Liver (tissue), 3 donors: ENCODE measurements at regions not wholly inside any gene's neighbourhood (a gene's known extent, or its start where the extent isn't known, plus 50 kb on each side); places are given as distances from the start of the nearest gene placed in this dataset.

Experiments used
- EGR1 ChIP-seq, 2 donors: IDR thresholded peaks; 2 replicates each; pipeline ENCODE4 v1.6.1; 2016 to 2018; ENCODE audit warnings: antibody characterized with exemption in 2 of 2, low read depth in 2 of 2
- FOXA1 ChIP-seq: IDR thresholded peaks from 2 replicates; pipeline ENCODE4 v1.6.1; 2016; ENCODE audit warnings: antibody characterized with exemption
- GABPA ChIP-seq, 2 donors: IDR thresholded peaks in 1 of 2; conservative IDR thresholded peaks in 1 of 2; 2 replicates each; pipeline ENCODE4 v1.6.1; 2016; ENCODE audit warnings: antibody characterized with exemption in 2 of 2, mild to moderate bottlenecking in 1 of 2, moderate library complexity in 1 of 2
- HNF4G ChIP-seq: IDR thresholded peaks from 2 replicates; pipeline ENCODE4 v1.6.1; 2016; ENCODE audit warnings: antibody characterized with exemption
- JUND ChIP-seq, 2 donors: IDR thresholded peaks; 2 replicates each; pipeline ENCODE4 v1.6.1; 2016; ENCODE audit warnings: antibody characterized with exemption in 2 of 2
- RAD21 ChIP-seq, 2 donors: IDR thresholded peaks; 2 replicates each; pipeline ENCODE4 v1.6.1; 2016; ENCODE audit warnings: antibody characterized with exemption in 2 of 2, mild to moderate bottlenecking in 2 of 2
- REST ChIP-seq: IDR thresholded peaks from 2 replicates; pipeline ENCODE4 v1.6.1; 2016; ENCODE audit warnings: antibody characterized with exemption, mild to moderate bottlenecking
- SP1 ChIP-seq: IDR thresholded peaks from 2 replicates; pipeline ENCODE4 v1.6.1; 2018; ENCODE audit warnings: antibody characterized with exemption, mild to moderate bottlenecking
- TAF1 ChIP-seq: conservative IDR thresholded peaks from 2 replicates; pipeline ENCODE4 v1.6.1; 2016; ENCODE audit warnings: antibody characterized with exemption, mild to moderate bottlenecking
- YY1 ChIP-seq: IDR thresholded peaks from 2 replicates; pipeline ENCODE4 v1.6.1; 2016; ENCODE audit warnings: antibody characterized with exemption, mild to moderate bottlenecking
- TF ChIP-seq, protein P1 (sequence below): fragments of 150-350 bp; IDR thresholded peaks from 2 replicates; pipeline ENCODE4 v1.5.1; 2017; ENCODE audit warnings: improper control_type of control experiment, low read depth, low read length; ENCODE audit not compliant: missing input control
- TF ChIP-seq, protein P2 (sequence below): IDR thresholded peaks from 2 replicates; pipeline ENCODE4 v1.6.1; 2016; ENCODE audit warnings: antibody characterized with exemption
- TF ChIP-seq, protein P3 (sequence below): IDR thresholded peaks from 2 replicates; pipeline ENCODE4 v1.6.1; 2016; ENCODE audit warnings: antibody characterized with exemption
- donor health status: healthy.
- donor health status: healthy.

- TF ChIP-seq TAF1 (no peak), EGR1 (IDR thresholded peaks at IDR 0.05; ENCODE audit: low read depth in 2 of 2) (no peak), FOXA1 (no peak), JUND (IDR thresholded peaks at IDR 0.05) (no peak), SP1 (no peak), REST (no peak), RAD21 (IDR thresholded peaks at IDR 0.05) (no peak), HNF4G (no peak), YY1 (no peak), GABPA (IDR thresholded peaks at IDR 0.05 in 1 of 2, conservative IDR thresholded peaks at IDR 0.05 in 1 of 2) (no peak)
- TF ChIP-seq, protein P1, sequence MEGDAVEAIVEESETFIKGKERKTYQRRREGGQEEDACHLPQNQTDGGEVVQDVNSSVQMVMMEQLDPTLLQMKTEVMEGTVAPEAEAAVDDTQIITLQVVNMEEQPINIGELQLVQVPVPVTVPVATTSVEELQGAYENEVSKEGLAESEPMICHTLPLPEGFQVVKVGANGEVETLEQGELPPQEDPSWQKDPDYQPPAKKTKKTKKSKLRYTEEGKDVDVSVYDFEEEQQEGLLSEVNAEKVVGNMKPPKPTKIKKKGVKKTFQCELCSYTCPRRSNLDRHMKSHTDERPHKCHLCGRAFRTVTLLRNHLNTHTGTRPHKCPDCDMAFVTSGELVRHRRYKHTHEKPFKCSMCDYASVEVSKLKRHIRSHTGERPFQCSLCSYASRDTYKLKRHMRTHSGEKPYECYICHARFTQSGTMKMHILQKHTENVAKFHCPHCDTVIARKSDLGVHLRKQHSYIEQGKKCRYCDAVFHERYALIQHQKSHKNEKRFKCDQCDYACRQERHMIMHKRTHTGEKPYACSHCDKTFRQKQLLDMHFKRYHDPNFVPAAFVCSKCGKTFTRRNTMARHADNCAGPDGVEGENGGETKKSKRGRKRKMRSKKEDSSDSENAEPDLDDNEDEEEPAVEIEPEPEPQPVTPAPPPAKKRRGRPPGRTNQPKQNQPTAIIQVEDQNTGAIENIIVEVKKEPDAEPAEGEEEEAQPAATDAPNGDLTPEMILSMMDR = no peak
- TF ChIP-seq, protein P2, sequence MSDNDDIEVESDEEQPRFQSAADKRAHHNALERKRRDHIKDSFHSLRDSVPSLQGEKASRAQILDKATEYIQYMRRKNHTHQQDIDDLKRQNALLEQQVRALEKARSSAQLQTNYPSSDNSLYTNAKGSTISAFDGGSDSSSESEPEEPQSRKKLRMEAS = no peak
- TF ChIP-seq, protein P3, sequence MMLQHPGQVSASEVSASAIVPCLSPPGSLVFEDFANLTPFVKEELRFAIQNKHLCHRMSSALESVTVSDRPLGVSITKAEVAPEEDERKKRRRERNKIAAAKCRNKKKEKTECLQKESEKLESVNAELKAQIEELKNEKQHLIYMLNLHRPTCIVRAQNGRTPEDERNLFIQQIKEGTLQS = no peak
Measured at GRCh38 chr15:31476866-31477265, 150.2 kb downstream of the KLF13 start.
